Neural crest cell (in vitro differentiated cells): ENCODE measurements at regions not wholly inside any gene's neighbourhood (a gene's known extent, or its start where the extent isn't known, plus 50 kb on each side); places are given as distances from the start of the nearest gene placed in this dataset.
A peak's percentile ranks its signal among the peaks of the same experiment; 100 is the strongest.

Experiments used
- DNase-seq: peaks from one replicate; pipeline ENCODE4 v3.0.0; 2021; ENCODE audit warnings: low read depth, mixed read lengths, low spot score
- H3K27ac Mint-ChIP-seq: one replicate; pipeline ENCODE4 v1.8.0; 2021; ENCODE audit warnings: mild to moderate bottlenecking, mixed read lengths; ENCODE audit not compliant: unreplicated experiment
- H3K27me3 Mint-ChIP-seq: 2 replicates; pipeline ENCODE4 v1.8.0; 2021; ENCODE audit warnings: low read depth, mild to moderate bottlenecking, mixed read lengths
- H3K36me3 Mint-ChIP-seq: 2 replicates; pipeline ENCODE4 v1.8.0; 2021; ENCODE audit warnings: low read depth, mild to moderate bottlenecking, mixed read lengths
- H3K4me1 Mint-ChIP-seq: 2 replicates; pipeline ENCODE4 v1.8.0; 2021; ENCODE audit warnings: mixed read lengths
- H3K4me3 Mint-ChIP-seq: one replicate; pipeline ENCODE4 v1.8.0; 2021; ENCODE audit warnings: mild to moderate bottlenecking, mixed read lengths
- H3K9me3 Mint-ChIP-seq: 2 replicates; pipeline ENCODE4 v1.8.0; 2021; ENCODE audit warnings: mixed read lengths
- TF ChIP-seq, protein P1 (sequence below): fragments of 200-600 bp; sonication (generic); conservative IDR thresholded peaks from 2 replicates; pipeline ENCODE4 v1.5.0; 2021; ENCODE audit warnings: antibody characterized with exemption, mild to moderate bottlenecking

DNA sequence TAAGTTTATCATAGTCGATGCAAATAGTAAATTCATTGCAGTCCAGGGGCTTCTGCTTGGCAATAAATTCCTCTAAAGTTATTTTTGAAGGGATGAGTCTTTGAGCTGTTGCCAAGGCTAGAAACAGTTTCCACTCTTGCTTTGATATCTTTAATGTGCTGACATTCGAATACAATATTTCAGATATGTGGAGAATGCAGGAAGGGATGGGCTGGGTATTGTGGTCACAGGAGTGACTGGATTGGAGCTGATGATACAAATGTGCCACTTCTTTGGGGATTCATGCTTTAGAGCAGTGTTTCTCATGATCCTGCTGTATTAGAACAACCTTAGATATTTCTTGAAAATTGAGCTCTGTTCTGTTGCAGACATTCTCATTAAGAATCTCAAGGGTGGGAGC is 139.0 kb downstream of the PRDM13 start:
- Mint-ChIP-seq H3K4me1 (no peaks in the 10 kb centered on the region), H3K9me3 (no peaks in the 10 kb centered on the region), H3K4me3 (no peak overlapping the region), H3K27ac (no peak overlapping the region), H3K27me3 (peaks cover 80% of the 10 kb centered on the region), H3K36me3 (no peaks in the 10 kb centered on the region)
- TF ChIP-seq, protein P1, sequence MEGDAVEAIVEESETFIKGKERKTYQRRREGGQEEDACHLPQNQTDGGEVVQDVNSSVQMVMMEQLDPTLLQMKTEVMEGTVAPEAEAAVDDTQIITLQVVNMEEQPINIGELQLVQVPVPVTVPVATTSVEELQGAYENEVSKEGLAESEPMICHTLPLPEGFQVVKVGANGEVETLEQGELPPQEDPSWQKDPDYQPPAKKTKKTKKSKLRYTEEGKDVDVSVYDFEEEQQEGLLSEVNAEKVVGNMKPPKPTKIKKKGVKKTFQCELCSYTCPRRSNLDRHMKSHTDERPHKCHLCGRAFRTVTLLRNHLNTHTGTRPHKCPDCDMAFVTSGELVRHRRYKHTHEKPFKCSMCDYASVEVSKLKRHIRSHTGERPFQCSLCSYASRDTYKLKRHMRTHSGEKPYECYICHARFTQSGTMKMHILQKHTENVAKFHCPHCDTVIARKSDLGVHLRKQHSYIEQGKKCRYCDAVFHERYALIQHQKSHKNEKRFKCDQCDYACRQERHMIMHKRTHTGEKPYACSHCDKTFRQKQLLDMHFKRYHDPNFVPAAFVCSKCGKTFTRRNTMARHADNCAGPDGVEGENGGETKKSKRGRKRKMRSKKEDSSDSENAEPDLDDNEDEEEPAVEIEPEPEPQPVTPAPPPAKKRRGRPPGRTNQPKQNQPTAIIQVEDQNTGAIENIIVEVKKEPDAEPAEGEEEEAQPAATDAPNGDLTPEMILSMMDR = no peak
- no peak for DNase-seq

DNA sequence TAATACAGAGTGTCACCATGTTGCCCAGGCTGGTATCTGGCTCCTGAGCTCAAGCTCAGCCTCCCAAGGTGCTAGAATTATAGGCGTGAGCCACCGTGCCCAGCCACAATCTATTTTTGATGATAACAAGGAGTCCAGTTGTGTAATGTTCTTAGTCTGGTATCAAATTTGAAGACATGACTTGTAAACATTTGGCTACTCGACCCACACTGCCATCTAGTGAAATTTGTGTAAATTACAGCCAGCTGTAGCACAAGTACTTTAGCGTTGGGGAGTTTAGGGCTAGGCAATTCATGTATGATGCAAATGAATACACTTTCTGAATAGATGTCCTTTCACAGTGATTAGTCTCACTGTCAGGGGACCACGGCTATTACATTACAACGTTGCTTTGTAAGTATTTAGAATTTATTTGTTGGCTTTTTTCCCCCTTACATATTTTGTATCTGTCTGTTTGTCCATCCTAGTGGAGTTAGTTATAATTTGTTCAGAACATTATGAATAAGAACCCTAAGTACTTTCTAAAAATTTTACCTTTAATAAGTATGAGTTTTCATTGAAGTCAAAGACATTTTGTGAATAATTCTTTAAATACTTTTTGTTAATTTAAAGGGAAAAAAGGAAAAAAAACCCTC is 139.7 kb downstream of the PRDM13 start:
- TF ChIP-seq, protein P1 = peak; percentile 89
- no peaks in the 10 kb centered on the region for H3K4me1 Mint-ChIP-seq
- H3K27me3 Mint-ChIP-seq = peaks cover 76% of the 10 kb centered on the region
- H3K36me3 Mint-ChIP-seq = no peaks in the 10 kb centered on the region
- H3K4me3 Mint-ChIP-seq = no peak overlapping the region
- no peak overlapping the region for H3K27ac Mint-ChIP-seq
- peak; percentile 57 for DNase-seq
- no peaks in the 10 kb centered on the region for H3K9me3 Mint-ChIP-seq

DNA sequence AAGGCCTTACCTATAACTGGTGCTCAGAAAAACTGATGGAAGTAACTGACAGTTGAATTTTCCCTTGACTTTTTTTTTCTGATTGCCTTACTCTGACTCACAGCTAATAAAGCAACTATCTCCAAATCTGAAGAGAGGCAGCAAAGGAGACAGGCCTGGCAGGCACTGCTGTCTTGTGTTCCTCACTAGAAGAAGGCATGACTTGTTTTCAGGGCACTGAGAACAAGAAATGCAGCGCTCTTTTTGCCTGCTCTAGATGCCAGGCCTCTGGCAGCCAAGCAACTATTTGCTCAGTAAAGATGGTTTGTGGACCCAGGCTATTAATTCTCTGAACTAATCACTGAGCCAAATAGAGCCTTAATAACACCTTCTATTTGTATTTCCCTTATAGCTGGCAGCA is 155.1 kb downstream of the PRDM13 start:
- Mint-ChIP-seq H3K4me3 (no peak overlapping the region), H3K9me3 (peaks cover 2% of the 10 kb centered on the region), H3K27me3 (peaks cover 35% of the 10 kb centered on the region), H3K36me3 (no peaks in the 10 kb centered on the region), H3K27ac (no peak overlapping the region), H3K4me1 (no peaks in the 10 kb centered on the region)
- DNase-seq = no peak
- TF ChIP-seq, protein P1 = no peak

DNA sequence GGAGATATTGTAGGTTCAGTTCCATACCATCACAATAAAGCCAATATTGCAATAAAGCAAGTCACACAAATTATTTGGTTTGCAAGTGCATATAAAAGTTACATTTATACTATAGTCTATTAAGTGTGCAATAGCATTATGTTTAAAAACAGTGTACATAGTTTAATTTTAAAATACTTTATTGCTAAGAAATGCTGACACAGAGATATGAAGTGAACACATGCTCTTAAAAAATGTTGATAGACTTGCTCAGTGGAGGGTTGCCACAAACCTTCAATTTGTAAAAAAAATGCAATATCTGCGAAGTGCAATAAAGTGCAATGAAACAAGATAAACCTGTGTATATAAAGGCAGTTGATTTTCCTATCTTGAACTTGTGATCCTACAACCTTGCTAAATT is 161.5 kb downstream of the PRDM13 start:
- TF ChIP-seq, protein P1 = no peak
- DNase-seq = no peak
- Mint-ChIP-seq H3K4me3 (no peak overlapping the region), H3K27me3 (peaks cover 6% of the 10 kb centered on the region), H3K9me3 (peaks cover 10% of the 10 kb centered on the region), H3K36me3 (no peaks in the 10 kb centered on the region), H3K27ac (no peak overlapping the region), H3K4me1 (no peaks in the 10 kb centered on the region)

DNA sequence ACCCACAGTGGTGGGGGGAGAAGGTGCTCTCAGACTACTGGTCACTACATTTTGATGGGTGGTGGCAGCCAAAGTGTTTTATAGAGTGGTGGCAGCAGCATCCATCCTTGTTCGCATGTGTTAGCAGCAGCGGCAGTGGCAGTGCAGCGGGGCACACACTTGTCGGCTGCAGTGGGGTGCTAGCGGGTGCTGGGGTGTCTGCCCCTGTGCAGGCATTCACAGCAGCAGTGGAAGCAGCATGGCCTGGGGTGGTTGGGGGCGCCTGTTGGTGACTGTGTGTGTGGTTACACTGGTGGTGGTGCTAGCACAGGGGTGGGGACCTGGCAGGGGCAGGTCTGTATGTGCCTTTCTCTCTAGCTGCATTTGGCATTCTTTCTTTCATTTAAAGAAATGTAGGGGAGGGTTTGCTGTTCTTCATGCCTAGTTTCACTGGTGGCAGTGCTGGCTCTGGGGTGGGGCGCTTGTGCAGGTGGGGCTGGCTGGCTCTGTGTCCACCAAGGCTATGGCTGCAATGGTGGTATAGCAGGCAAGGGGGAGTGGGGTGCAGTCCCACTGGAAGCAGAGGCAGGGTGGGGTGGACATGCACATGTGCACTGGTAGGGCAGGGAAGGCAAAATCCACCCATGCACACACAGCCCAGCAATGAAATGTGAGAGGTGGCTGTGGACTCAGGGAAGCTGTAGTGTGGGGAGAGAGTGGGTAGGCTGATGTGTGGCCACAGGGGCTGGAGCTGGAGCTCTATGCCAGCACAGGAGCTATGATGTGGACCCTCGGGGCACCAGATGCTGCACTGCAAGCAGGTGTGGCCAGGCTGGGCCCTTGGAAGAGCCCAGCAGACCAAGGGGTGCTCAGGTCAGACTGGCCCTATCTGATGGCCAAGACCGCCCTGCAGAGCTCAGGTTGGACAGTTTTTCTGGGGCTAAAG is 173.3 kb downstream of the PRDM13 start:
- Mint-ChIP-seq H3K9me3 (peaks cover 3% of the 10 kb centered on the region), H3K4me1 (no peaks in the 10 kb centered on the region), H3K36me3 (no peaks in the 10 kb centered on the region), H3K27me3 (peaks cover 48% of the 10 kb centered on the region), H3K27ac (no peak overlapping the region), H3K4me3 (no peak overlapping the region)
- TF ChIP-seq, protein P1 = no peak
- DNase-seq = no peak
